SU-DHL-6 (cell line): ENCODE measurements at regions not wholly inside any gene's neighbourhood (a gene's known extent, or its start where the extent isn't known, plus 50 kb on each side); places are given as distances from the start of the nearest gene placed in this dataset.

Experiments
- CTCF ChIP-seq: fragments of 200-600 bp; sonication (generic); IDR thresholded peaks from one replicate; pipeline ENCODE4 v1.5.1; 2017; ENCODE audit warnings: antibody characterized with exemption, mild to moderate bottlenecking, low read length, moderate library complexity; ENCODE audit not compliant: insufficient read depth, poor library complexity, severe bottlenecking
- EZH2phosphoT487 ChIP-seq: fragments of 200-600 bp; sonication (generic), shearing (Covaris generic); conservative IDR thresholded peaks from 2 replicates; pipeline ENCODE4 v1.6.1; 2018; ENCODE audit warnings: mild to moderate bottlenecking, antibody characterized with exemption, low read length, moderate library complexity, mixed read lengths

- TF ChIP-seq CTCF (no peak), EZH2phosphoT487 (no peak)
Observed at GRCh38 chr2:111647359-111647758, 236.6 kb downstream of the ANAPC1 start.
